ENCODE measurements at regions not wholly inside any gene's neighbourhood (a gene's known extent, or its start where the extent isn't known, plus 50 kb on each side); places are given as distances from the start of the nearest gene placed in this dataset.
"Not testable (repeated sequence)": the region's sequence is repeated elsewhere in the genome, so short reads cannot be mapped to it uniquely, and the experiment has no call there.

DNA sequence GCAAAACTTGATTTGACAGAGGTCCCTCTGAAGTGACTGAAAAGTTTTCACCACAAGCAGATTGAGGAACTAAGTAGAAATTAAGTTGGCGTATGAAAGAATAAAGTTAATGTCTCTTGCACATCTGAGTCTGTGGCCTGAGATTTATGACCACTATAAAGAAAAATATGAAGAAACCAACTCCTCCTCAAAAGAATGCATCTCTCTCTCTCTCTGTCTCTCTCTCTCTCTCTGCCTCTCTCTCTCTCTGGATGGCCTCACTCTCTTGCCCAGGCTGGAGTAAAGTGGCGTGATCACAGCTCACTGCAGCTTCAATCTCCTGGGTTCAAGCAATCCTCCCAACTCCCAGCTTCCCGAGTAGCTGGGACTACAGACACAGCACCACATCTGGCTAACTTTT is 55.2 kb downstream of the RPL22L1 start:
- DNase-seq, result no peak

DNA sequence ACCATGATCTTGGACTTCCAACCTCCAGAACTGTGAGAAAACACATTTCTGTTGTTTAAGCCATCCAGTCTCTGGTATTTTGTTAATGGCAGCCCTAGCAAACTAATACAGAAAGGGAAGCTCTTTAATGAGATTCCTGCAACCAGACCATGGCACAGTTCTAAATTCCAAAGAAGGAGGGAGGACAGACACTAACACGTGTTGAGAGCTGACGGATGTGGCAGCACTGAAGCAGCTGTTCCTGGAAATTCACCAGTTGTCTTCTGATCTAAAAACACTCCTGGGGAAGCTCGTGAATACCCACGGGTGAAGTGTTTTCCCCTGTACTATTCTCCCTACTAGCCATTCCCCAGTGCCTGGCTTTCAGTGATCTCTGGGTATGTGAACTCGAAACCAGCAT is 56.7 kb downstream of the RPL22L1 start:
- no peak for DNase-seq

GRCh38 chr3:170811928-170812591 is 57.9 kb downstream of the RPL22L1 start:
- DNase-seq, result peak; percentile 78

DNA sequence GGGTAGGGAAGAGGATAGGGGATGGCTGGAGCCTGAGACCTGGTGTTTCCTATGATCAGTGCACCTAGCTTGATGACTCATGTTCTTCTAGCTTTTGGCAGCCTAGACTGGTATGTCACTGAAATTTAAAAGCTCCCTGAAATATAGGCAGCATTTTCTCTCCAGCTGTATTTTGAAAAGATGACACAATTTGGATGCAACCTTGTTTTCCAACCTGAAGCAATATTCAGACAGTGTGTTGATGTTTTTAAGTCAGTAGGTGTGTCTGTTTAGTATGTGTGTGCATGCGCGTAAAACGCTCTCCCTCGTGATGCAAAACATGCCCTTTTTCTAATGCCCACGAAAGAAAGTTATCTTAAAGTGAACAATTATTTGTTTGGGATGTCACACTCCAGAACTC is 58.5 kb downstream of the RPL22L1 start:
- DNase-seq, result no peak

- no peak for DNase-seq
Measured at GRCh38 chr3:170809975-170810357, 60.0 kb downstream of the RPL22L1 start.

GRCh38 chr3:170809007-170809974 is 60.7 kb downstream of the RPL22L1 start:
- DNase-seq, result no peak

GRCh38 chr3:170808041-170808440 is 62.0 kb downstream of the RPL22L1 start:
- no peak for DNase-seq

DNA sequence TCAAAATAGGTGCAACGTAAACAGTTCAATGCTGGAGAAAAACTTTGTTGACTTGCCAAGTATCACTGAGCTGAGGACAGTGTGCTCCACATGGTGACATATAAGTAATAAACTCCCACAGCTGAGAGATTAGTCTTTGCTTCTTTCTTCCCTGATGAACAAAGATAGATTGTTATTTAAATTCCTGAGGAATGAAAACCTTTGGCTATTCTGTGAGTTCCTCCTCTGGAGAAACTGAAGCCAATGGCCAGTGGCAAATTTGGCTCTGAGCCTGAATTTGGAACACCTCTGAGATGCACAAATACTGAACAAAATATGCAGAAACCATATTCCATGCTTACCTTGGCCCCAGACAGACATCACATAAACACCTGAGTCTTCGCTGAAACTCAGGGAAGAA is 63.3 kb downstream of the RPL22L1 start:
- no peak for DNase-seq

DNA sequence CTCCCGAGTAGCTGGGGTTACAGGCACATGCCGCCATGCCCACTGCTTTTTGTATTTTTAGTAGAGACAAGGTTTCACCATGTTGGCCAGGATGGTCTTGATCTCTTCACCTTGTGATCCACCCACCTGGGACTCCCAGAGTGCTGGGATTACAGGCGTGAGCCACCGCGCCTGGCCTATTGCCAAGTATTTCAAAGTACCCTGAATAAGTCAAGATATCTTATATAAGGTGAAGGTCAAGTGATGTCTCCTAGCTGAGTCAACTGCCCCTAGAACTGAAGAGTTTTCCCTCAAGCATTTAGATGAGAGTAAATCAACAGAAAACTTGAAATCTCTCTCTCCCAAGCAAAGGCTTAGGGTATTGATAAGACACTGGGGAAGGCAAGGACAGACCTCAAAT is 63.9 kb downstream of the RPL22L1 start:
- no peak for DNase-seq

DNA sequence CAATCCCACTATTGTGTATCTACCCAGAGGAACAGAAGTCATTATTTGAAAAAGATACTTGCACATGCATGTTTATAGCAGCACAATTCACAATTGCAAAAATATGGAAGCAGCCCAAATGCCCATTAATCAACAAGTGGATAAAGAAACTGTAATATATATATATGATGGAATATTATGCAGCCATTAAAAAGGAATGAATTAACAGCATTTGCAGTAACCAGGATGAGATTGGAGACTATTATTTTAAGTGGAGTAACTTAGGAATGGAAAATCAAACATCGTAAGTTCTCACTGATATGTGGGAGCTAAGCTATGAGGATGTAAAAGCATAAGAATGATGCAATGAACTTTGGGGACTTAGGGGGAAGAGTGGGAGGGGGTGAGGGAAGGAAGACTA is 64.7 kb downstream of the RPL22L1 start:
- not testable (repeated sequence) for DNase-seq

- not testable (repeated sequence) for DNase-seq
Measured at GRCh38 chr3:170804634-170805033, 65.4 kb downstream of the RPL22L1 start.

- DNase-seq, result no peak
Measured at GRCh38 chr3:170804078-170804477, 65.9 kb downstream of the RPL22L1 start.

DNA sequence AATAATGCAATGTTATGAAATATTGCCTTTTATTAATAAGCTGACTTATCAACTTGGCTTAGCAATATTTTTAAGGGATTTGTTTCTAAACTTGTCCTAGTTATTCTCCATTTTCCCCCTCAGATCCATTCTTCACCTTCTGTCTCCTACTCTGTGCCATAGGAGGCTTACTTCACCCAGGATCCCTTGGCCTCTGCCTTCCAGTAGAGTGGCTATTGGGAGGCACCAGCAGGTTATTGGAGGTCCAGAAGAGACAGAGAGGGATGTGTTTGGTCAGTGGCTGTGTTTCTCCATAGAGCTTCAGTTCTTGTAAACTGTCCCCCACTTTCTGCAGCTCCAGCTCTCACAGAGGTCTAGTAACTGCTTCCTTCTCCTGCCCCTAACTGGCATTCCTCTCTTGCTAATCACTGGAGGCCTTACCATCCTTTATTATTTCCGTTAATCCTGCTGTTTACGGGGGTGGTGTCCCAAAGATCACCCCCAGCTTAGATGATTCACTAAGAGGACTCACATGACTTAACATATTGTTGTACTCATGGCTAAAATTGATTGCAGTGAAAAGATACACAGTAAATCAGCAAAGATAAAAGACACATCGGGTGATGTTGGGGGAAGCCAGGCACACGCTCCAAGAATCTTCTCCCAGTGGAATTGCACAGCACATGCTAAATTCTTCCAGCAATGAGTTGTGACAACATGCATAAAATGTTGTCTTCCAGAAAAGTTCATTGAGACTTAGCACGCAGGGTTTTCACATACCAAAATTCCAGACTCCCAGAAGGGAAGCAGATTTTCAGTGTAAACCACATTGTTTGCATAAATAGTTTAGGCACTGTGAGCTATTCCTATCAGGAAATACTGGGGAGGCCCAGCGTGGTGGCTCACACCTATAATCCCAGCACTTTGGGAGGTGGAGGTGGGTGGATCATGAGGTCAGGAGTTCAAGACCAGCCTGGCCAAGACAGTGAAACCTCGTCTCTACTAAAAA is 67.5 kb downstream of the RPL22L1 start:
- no peak for DNase-seq

DNA sequence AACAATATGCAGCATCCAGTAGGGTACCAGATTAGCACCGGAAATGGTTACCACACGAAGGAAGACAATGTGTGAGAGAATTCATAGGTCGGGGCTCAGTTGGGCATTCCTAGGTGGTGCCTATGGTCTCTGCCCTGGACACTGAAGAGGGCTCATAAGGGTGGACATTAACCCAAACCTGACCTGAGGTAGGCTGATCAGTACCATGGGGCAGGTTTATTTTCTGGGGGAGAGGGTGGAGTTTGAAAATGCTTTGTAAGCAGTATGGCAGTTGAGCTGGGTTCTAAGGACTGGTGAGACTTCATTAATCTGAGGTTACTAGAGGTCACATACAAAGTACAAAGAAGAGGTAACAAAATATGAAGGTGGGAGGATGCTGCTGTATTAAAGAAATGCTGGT is 68.4 kb downstream of the RPL22L1 start:
- no peak for DNase-seq

- not testable (repeated sequence) for DNase-seq
Measured at GRCh38 chr3:170800275-170800674, 69.7 kb downstream of the RPL22L1 start.

- no peak for DNase-seq
Measured at GRCh38 chr3:170799009-170799408, 71.0 kb downstream of the RPL22L1 start.

DNA sequence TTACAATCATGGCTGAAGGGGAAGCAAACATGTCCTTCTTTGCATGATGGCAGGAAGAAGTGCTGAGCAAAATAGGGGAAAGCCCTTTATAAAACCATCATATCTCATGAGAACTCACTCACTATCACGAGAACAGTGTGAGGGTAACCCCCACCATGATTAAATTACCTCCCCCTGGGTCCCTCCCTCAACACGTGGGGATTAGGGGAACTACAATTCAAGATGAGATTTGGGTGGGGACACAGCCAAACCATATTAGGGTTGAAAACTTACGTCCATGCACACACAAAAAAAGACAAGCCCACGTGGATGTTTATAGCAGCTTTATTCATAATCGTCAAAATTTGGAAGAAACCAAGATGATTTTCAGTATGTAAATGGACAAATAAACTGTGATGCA is 72.3 kb downstream of the RPL22L1 start:
- no peak for DNase-seq

GRCh38 chr3:170792471-170792870 is 77.5 kb downstream of the RPL22L1 start:
- no peak for DNase-seq

- DNase-seq, result no peak
Measured at GRCh38 chr3:170790647-170791046, 79.3 kb downstream of the RPL22L1 start.

- DNase-seq, result no peak
Measured at GRCh38 chr3:170787464-170787863, 82.5 kb downstream of the RPL22L1 start.

DNA sequence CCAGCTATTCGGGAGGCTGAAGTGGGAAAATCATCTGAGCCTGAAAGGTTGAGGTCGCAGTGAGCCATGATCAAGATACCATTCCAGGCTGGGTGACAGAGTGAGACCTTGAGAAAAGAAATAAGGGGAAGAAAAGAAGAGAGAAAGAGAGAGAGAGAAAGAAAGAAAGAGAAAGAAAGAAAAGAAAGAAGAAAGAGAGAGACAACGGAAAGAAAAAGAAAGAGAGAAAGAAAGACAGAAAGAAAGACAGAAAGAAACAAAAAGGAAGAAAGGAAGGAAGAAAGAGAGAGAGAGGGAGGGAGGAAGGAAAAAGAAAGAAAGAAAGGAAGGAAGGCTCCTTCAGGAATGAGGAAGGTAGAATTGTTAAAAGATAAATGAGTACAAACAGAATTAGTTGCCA is 84.5 kb downstream of the RPL22L1 start:
- DNase-seq, result no peak

DNA sequence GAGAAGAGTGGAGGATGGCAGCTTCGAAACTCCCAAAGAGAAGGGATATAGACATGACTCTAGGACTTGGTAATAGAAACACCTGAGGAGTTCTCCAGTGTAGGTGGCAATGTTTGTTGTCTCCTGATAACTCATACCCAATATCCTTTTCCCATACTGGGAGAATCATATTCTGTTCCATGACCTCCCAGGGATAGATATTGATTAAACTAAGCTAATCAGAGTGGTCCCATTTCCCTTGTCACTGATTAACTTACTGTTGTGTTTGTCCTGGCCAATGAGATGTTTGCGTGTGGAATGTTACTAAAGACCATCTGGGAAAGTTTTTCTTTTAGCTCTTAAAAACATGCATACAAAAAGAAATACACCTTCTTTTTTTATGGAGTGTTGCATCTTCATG is 85.6 kb downstream of the RPL22L1 start:
- DNase-seq, result no peak

GRCh38 chr3:170780955-170781354 is 89.0 kb downstream of the RPL22L1 start:
- DNase-seq, result no peak

Measured in right forelimb (tissue), 1 donor.